GM12891 (cell line): ENCODE measurements at regions not wholly inside any gene's neighbourhood (a gene's known extent, or its start where the extent isn't known, plus 50 kb on each side); places are given as distances from the start of the nearest gene placed in this dataset.

Source experiments
- POLR2A ChIP-seq: IDR thresholded peaks from 2 replicates; pipeline ENCODE4 v1.6.1; 2011; ENCODE audit warnings: low read depth, low read length, control low read depth
- POLR2AphosphoS5 ChIP-seq: IDR thresholded peaks from 2 replicates; pipeline ENCODE4 v1.6.1; 2011; ENCODE audit warnings: low read depth, low read length, control low read depth

DNA sequence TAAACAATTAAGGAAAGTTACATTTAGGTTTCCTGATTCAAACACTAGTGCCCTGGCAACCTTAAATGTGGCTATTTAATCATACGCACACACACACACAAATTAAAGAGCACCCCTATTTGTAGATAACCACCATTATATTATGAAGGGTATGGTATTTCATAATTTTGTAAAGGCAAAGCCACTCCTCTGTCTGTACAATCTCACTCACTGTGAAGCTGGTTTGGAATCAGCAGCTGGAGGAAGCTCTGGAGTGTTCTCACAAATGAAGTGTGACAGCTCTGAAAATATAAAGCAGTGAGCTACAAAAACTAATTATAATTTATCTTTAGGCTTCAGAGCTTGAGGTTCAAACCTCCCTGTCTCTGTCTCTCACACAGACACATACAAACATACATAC, 57.9 kb upstream of the KCNJ16 start:
- no peak for TF ChIP-seq POLR2A
- no peak for TF ChIP-seq POLR2AphosphoS5
